Neuron (in vitro differentiated cells): ENCODE measurements at regions not wholly inside any gene's neighbourhood (a gene's known extent, or its start where the extent isn't known, plus 50 kb on each side); places are given as distances from the start of the nearest gene placed in this dataset.

Experiments
- H2AFZ ChIP-seq: one replicate; pipeline ENCODE4 v1.6.1; 2013; ENCODE audit warnings: low read depth, mild to moderate bottlenecking, inconsistent platforms, low read length, moderate library complexity
- H3K27me3 ChIP-seq: one replicate; pipeline ENCODE4 v1.6.1; 2013; ENCODE audit warnings: low read length; ENCODE audit not compliant: insufficient read depth
- H3K36me3 ChIP-seq: one replicate; pipeline ENCODE4 v1.6.1; 2013; ENCODE audit warnings: low read length; ENCODE audit not compliant: insufficient read depth
- H3K4me1 ChIP-seq: one replicate; pipeline ENCODE4 v1.6.1; 2013; ENCODE audit warnings: low read length; ENCODE audit not compliant: insufficient read depth
- H3K4me3 ChIP-seq: 2 replicates; pipeline ENCODE4 v1.5.1; 2013; ENCODE audit warnings: mild to moderate bottlenecking, low read length, moderate library complexity
- H3K9me3 ChIP-seq: one replicate; pipeline ENCODE4 v1.6.1; 2013; ENCODE audit warnings: low read length

DNA sequence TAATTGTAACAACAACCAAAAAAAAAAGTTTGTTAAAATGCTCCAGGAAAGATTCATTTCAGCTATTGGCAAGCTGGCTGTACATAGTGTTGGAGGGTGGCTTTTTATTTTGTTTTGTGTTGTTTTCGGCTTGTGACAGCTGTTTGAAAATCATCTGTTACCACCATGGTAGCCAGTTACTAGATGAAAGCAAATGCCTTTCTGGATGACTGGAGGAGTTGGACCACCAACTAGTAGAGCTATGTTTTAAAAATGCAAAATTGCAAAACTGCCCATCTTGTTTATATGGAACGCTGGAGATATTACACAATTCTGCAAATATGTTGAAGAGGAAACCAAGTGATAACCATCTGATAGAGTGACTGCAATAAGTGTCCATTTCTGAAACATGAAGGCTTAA, 53.2 kb upstream of the TNIP3 start:
- no peaks in the 10 kb centered on the region for H3K27me3 ChIP-seq
- no peaks in the 10 kb centered on the region for H3K4me1 ChIP-seq
- no peaks in the 10 kb centered on the region for H3K9me3 ChIP-seq
- H3K36me3 ChIP-seq: no peaks in the 10 kb centered on the region
- H2AFZ ChIP-seq: no peak overlapping the region
- H3K4me3 ChIP-seq: no peak overlapping the region

DNA sequence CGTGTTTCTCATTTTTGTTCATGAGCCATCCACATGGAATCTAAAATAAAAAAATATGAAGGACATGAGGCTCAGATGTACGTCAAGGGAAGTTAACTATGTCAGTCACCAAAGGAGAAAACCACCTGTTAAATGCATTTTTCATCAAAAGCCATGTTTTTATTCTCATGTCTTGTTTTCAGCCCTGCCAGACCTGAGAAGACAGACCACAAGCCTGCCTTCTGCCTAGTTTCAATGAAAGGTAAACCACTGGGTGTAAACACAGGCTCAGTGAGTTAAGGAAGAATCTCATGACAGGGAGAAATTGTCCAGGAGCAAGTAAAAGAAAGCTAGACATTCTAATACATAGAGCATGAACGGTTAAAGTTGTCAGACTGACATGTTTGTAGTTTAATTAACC, 52.3 kb upstream of the TNIP3 start:
- Histone ChIP-seq H3K36me3 (no peaks in the 10 kb centered on the region), H3K9me3 (no peaks in the 10 kb centered on the region), H2AFZ (no peak overlapping the region), H3K27me3 (no peaks in the 10 kb centered on the region), H3K4me3 (no peak overlapping the region), H3K4me1 (no peaks in the 10 kb centered on the region)

DNA sequence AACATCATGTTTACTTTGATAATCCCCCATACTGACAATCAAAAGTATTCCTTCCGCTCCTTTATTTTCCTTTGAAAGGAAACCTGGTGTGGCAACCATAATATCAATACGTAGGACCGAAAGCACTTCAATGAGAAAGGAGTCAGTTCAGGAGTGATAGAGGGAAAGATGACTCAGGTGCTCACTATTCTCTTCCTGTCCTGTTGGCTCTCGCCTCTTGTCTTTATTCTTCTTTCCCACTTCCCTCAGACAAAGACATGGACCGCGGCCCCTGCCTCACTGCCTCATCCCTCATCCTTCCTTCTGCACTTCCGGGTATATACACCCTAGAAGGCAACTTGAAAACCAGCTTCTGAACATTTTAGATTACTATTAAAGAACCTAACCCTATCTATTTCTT, 49.8 kb upstream of the TNIP3 start:
- H3K4me1 ChIP-seq: no peaks in the 10 kb centered on the region
- no peaks in the 10 kb centered on the region for H3K27me3 ChIP-seq
- no peaks in the 10 kb centered on the region for H3K36me3 ChIP-seq
- H3K9me3 ChIP-seq: no peaks in the 10 kb centered on the region
- H2AFZ ChIP-seq: no peak overlapping the region
- no peak overlapping the region for H3K4me3 ChIP-seq
